ENCODE measurements at regions not wholly inside any gene's neighbourhood (a gene's known extent, or its start where the extent isn't known, plus 50 kb on each side); places are given as distances from the start of the nearest gene placed in this dataset.

GRCh38 chr6:14543971-14544585 is 426.5 kb downstream of the CD83 start:
- intact Hi-C loops (cut with micrococcal nuclease): no loop called here
- ATAC-seq (no peak), DNase-seq (no peak)
- peaks cover 25% of the 10 kb centered on the region for H3K4me1 Mint-ChIP-seq (ENCODE audit: low read depth)
- CTCF ChIA-PET: interaction anchor here (1.2 kb wide), 1 partner anchor 94 kb away, joined by 3 read pairs; no protein-coding TSS in a partner anchor
- H3K27me3 Mint-ChIP-seq: no peaks in the 10 kb centered on the region
- no peak for TF ChIP-seq CTCF (IDR thresholded peaks at IDR 0.05)
- no peak overlapping the region for H3K4me3 Mint-ChIP-seq
- no peaks in the 10 kb centered on the region for H3K9me3 Mint-ChIP-seq
- no peak overlapping the region for H3K27ac Mint-ChIP-seq
- H3K36me3 Mint-ChIP-seq (ENCODE audit: low read depth): no peaks in the 10 kb centered on the region
- POLR2A ChIA-PET: no interaction called here

- Mint-ChIP-seq H3K36me3 (ENCODE audit: low read depth) (no peaks in the 10 kb centered on the region), H3K27ac (no peak overlapping the region), H3K27me3 (no peaks in the 10 kb centered on the region), H3K9me3 (no peaks in the 10 kb centered on the region), H3K4me1 (ENCODE audit: low read depth) (peaks cover 25% of the 10 kb centered on the region), H3K4me3 (no peak overlapping the region)
- no peak for TF ChIP-seq CTCF (IDR thresholded peaks at IDR 0.05)
- DNase-seq (no peak), ATAC-seq (no peak)
- intact Hi-C loops (cut with micrococcal nuclease): no loop called here
- ChIA-PET POLR2A (no interaction called here), CTCF (no interaction called here)
Measured at GRCh38 chr6:14544666-14545065, 427.1 kb downstream of the CD83 start.

- Mint-ChIP-seq H3K9me3 (no peaks in the 10 kb centered on the region), H3K4me1 (ENCODE audit: low read depth) (peaks cover 25% of the 10 kb centered on the region), H3K27ac (no peak overlapping the region), H3K4me3 (no peak overlapping the region), H3K27me3 (no peaks in the 10 kb centered on the region), H3K36me3 (ENCODE audit: low read depth) (no peaks in the 10 kb centered on the region)
- ATAC-seq (no peak), DNase-seq (no peak)
- CTCF ChIA-PET: no interaction called here
- no peak for TF ChIP-seq CTCF (IDR thresholded peaks at IDR 0.05)
- intact Hi-C loops (cut with micrococcal nuclease): no loop called here
- POLR2A ChIA-PET: no interaction called here
Measured at GRCh38 chr6:14545496-14545895, 427.9 kb downstream of the CD83 start.

- Mint-ChIP-seq H3K36me3 (ENCODE audit: low read depth) (no peaks in the 10 kb centered on the region), H3K9me3 (no peaks in the 10 kb centered on the region), H3K4me3 (no peak overlapping the region), H3K27me3 (no peaks in the 10 kb centered on the region), H3K27ac (no peak overlapping the region), H3K4me1 (ENCODE audit: low read depth) (peaks cover 25% of the 10 kb centered on the region)
- intact Hi-C loops (cut with micrococcal nuclease): no loop called here
- DNase-seq (no peak), ATAC-seq (no peak)
- CTCF ChIA-PET: no interaction called here
- POLR2A ChIA-PET: interaction anchor here (0.8 kb wide), 1 partner anchor 85 kb away, joined by 3 read pairs; no protein-coding TSS in a partner anchor
- no peak for TF ChIP-seq CTCF (IDR thresholded peaks at IDR 0.05)
Measured at GRCh38 chr6:14546036-14546435, 428.5 kb downstream of the CD83 start.

- Mint-ChIP-seq H3K4me1 (ENCODE audit: low read depth) (peaks cover 10% of the 10 kb centered on the region), H3K27ac (no peak overlapping the region), H3K36me3 (ENCODE audit: low read depth) (no peaks in the 10 kb centered on the region), H3K4me3 (no peak overlapping the region), H3K27me3 (no peaks in the 10 kb centered on the region), H3K9me3 (no peaks in the 10 kb centered on the region)
- DNase-seq (no peak), ATAC-seq (no peak)
- POLR2A ChIA-PET: interaction anchor here (0.6 kb wide), 1 partner anchor 277 kb away, joined by 3 read pairs; no protein-coding TSS in a partner anchor
- intact Hi-C loops (cut with micrococcal nuclease): no loop called here
- CTCF ChIA-PET: no interaction called here
- no peak for TF ChIP-seq CTCF (IDR thresholded peaks at IDR 0.05)
Measured at GRCh38 chr6:14547284-14547998, 429.9 kb downstream of the CD83 start.
